Karpas-422 (cell line): ENCODE measurements at regions not wholly inside any gene's neighbourhood (a gene's known extent, or its start where the extent isn't known, plus 50 kb on each side); places are given as distances from the start of the nearest gene placed in this dataset.

ENCODE experiments used
- DNase-seq: peaks from one replicate; pipeline ENCODE4 v3.0.0-alpha.2; 2015
- H2AFZ ChIP-seq: fragments of 200-600 bp; sonication (generic); 2 replicates; pipeline ENCODE4 v1.6.1; 2014; ENCODE audit warnings: antibody characterized with exemption, low read length, mixed read lengths
- H3K27ac ChIP-seq: fragments of 200-600 bp; sonication (generic); 2 replicates; pipeline ENCODE4 v1.5.1; 2014; ENCODE audit warnings: mild to moderate bottlenecking, low read length, moderate library complexity
- H3K27me3 ChIP-seq: fragments of 200-600 bp; sonication (generic); 2 replicates; pipeline ENCODE4 v1.6.1; 2014; ENCODE audit warnings: low read length, mixed read lengths
- H3K36me3 ChIP-seq: fragments of 200-600 bp; sonication (generic); 2 replicates; pipeline ENCODE4 v1.6.1; 2014; ENCODE audit warnings: low read length, mixed read lengths; ENCODE audit not compliant: insufficient read depth
- H3K4me1 ChIP-seq: fragments of 200-600 bp; sonication (generic); 2 replicates; pipeline ENCODE4 v1.6.1; 2014; ENCODE audit warnings: mild to moderate bottlenecking, low read length, mixed read lengths
- H3K4me2 ChIP-seq: fragments of 200-600 bp; sonication (generic); 2 replicates; pipeline ENCODE4 v1.6.1; 2014; ENCODE audit warnings: low read length, low read depth, mild to moderate bottlenecking; ENCODE audit not compliant: poor library complexity, severe bottlenecking
- H3K4me3 ChIP-seq: fragments of 200-600 bp; sonication (generic); 2 replicates; pipeline ENCODE4 v1.5.1; 2014; ENCODE audit warnings: mild to moderate bottlenecking, antibody characterized with exemption, low read length, mixed read lengths
- H3K79me2 ChIP-seq: fragments of 200-600 bp; sonication (generic); 2 replicates; pipeline ENCODE4 v1.6.1; 2014; ENCODE audit warnings: mild to moderate bottlenecking, low read length, mixed read lengths
- H3K9ac ChIP-seq: fragments of 200-600 bp; sonication (generic); 2 replicates; pipeline ENCODE4 v1.6.0; 2014; ENCODE audit warnings: low read length
- H3K9me2 ChIP-seq: fragments of 200-600 bp; sonication (generic), shearing (Covaris generic); replicated peaks from 2 replicates; pipeline ENCODE4 v1.6.0; 2014; ENCODE audit warnings: mild to moderate bottlenecking, low read length, moderate library complexity; ENCODE audit not compliant: insufficient read depth
- H3K9me3 ChIP-seq: fragments of 300-700, 200-600 bp; sonication (generic); 2 replicates; pipeline ENCODE4 v1.6.1; 2014; ENCODE audit warnings: low read length, mixed read lengths
- H4K20me1 ChIP-seq: fragments of 200-600 bp; sonication (generic); 2 replicates; pipeline ENCODE4 v1.6.1; 2014; ENCODE audit warnings: mild to moderate bottlenecking, antibody characterized with exemption, low read length, low read depth; ENCODE audit not compliant: insufficient read depth

GRCh38 chr6:6772751-6773150 is 184.2 kb downstream of the LY86 start:
- no peak for DNase-seq
- H3K4me1 ChIP-seq = no peaks in the 10 kb centered on the region
- no peak overlapping the region for H3K4me3 ChIP-seq
- no peak overlapping the region for H3K4me2 ChIP-seq
- H2AFZ ChIP-seq = no peak overlapping the region
- no peaks in the 10 kb centered on the region for H3K79me2 ChIP-seq
- no peaks in the 10 kb centered on the region for H3K9me3 ChIP-seq
- H3K27ac ChIP-seq = no peak overlapping the region
- H3K9ac ChIP-seq = no peak overlapping the region
- H3K9me2 ChIP-seq = no peaks in the 10 kb centered on the region
- H3K36me3 ChIP-seq = no peaks in the 10 kb centered on the region
- no peaks in the 10 kb centered on the region for H4K20me1 ChIP-seq
- H3K27me3 ChIP-seq = no peaks in the 10 kb centered on the region

GRCh38 chr6:6775074-6775473 is 186.6 kb downstream of the LY86 start:
- no peaks in the 10 kb centered on the region for H3K9me2 ChIP-seq
- no peak overlapping the region for H3K4me2 ChIP-seq
- H3K4me3 ChIP-seq = no peak overlapping the region
- no peak overlapping the region for H3K27ac ChIP-seq
- no peaks in the 10 kb centered on the region for H3K27me3 ChIP-seq
- no peak overlapping the region for H2AFZ ChIP-seq
- H3K79me2 ChIP-seq = no peaks in the 10 kb centered on the region
- H4K20me1 ChIP-seq = no peaks in the 10 kb centered on the region
- no peak for DNase-seq
- H3K9ac ChIP-seq = no peak overlapping the region
- no peaks in the 10 kb centered on the region for H3K36me3 ChIP-seq
- H3K4me1 ChIP-seq = no peaks in the 10 kb centered on the region
- no peaks in the 10 kb centered on the region for H3K9me3 ChIP-seq

GRCh38 chr6:6780231-6780630 is 191.7 kb downstream of the LY86 start:
- no peak for DNase-seq
- H3K9me2 ChIP-seq = no peaks in the 10 kb centered on the region
- H4K20me1 ChIP-seq = no peaks in the 10 kb centered on the region
- H3K9me3 ChIP-seq = no peaks in the 10 kb centered on the region
- no peak overlapping the region for H2AFZ ChIP-seq
- H3K4me1 ChIP-seq = no peaks in the 10 kb centered on the region
- no peak overlapping the region for H3K4me3 ChIP-seq
- H3K27ac ChIP-seq = no peak overlapping the region
- no peak overlapping the region for H3K4me2 ChIP-seq
- H3K9ac ChIP-seq = no peak overlapping the region
- no peaks in the 10 kb centered on the region for H3K36me3 ChIP-seq
- no peaks in the 10 kb centered on the region for H3K27me3 ChIP-seq
- H3K79me2 ChIP-seq = no peaks in the 10 kb centered on the region

GRCh38 chr6:6781172-6781872 is 192.8 kb downstream of the LY86 start:
- Histone ChIP-seq H3K9me2 (no peaks in the 10 kb centered on the region), H3K4me3 (no peak overlapping the region), H3K36me3 (no peaks in the 10 kb centered on the region), H3K27me3 (no peaks in the 10 kb centered on the region), H3K9ac (no peak overlapping the region), H3K9me3 (no peaks in the 10 kb centered on the region), H4K20me1 (no peaks in the 10 kb centered on the region), H3K4me2 (no peak overlapping the region), H3K79me2 (no peaks in the 10 kb centered on the region), H3K27ac (no peak overlapping the region), H3K4me1 (no peaks in the 10 kb centered on the region), H2AFZ (no peak overlapping the region)
- DNase-seq = no peak

- H3K9me3 ChIP-seq = no peaks in the 10 kb centered on the region
- no peaks in the 10 kb centered on the region for H4K20me1 ChIP-seq
- H3K9me2 ChIP-seq = no peaks in the 10 kb centered on the region
- H3K36me3 ChIP-seq = no peaks in the 10 kb centered on the region
- H3K4me3 ChIP-seq = no peak overlapping the region
- H3K79me2 ChIP-seq = no peaks in the 10 kb centered on the region
- no peak overlapping the region for H2AFZ ChIP-seq
- DNase-seq = no peak
- H3K27ac ChIP-seq = no peak overlapping the region
- H3K27me3 ChIP-seq = no peaks in the 10 kb centered on the region
- H3K9ac ChIP-seq = no peak overlapping the region
- no peak overlapping the region for H3K4me2 ChIP-seq
- H3K4me1 ChIP-seq = no peaks in the 10 kb centered on the region
Observed at GRCh38 chr6:6781873-6782227, 193.3 kb downstream of the LY86 start.

- Histone ChIP-seq H3K4me1 (no peaks in the 10 kb centered on the region), H3K27me3 (no peaks in the 10 kb centered on the region), H3K4me2 (no peak overlapping the region), H4K20me1 (no peaks in the 10 kb centered on the region), H3K9me3 (no peaks in the 10 kb centered on the region), H3K27ac (no peak overlapping the region), H3K36me3 (no peaks in the 10 kb centered on the region), H3K4me3 (no peak overlapping the region), H3K9ac (no peak overlapping the region), H2AFZ (no peak overlapping the region), H3K79me2 (no peaks in the 10 kb centered on the region), H3K9me2 (no peaks in the 10 kb centered on the region)
- DNase-seq = no peak
Observed at GRCh38 chr6:6783721-6784120, 195.2 kb downstream of the LY86 start.

- Histone ChIP-seq H3K27ac (no peak overlapping the region), H3K4me2 (no peak overlapping the region), H3K4me1 (no peaks in the 10 kb centered on the region), H3K27me3 (no peaks in the 10 kb centered on the region), H3K9me2 (no peaks in the 10 kb centered on the region), H3K79me2 (no peaks in the 10 kb centered on the region), H3K9me3 (no peaks in the 10 kb centered on the region), H2AFZ (no peak overlapping the region), H3K36me3 (no peaks in the 10 kb centered on the region), H3K9ac (no peak overlapping the region), H3K4me3 (no peak overlapping the region), H4K20me1 (no peaks in the 10 kb centered on the region)
- DNase-seq = no peak
Observed at GRCh38 chr6:6784514-6785162, 196.1 kb downstream of the LY86 start.

GRCh38 chr6:6785163-6785521 is 196.6 kb downstream of the LY86 start:
- H3K9me3 ChIP-seq = no peaks in the 10 kb centered on the region
- no peak overlapping the region for H3K9ac ChIP-seq
- no peak overlapping the region for H2AFZ ChIP-seq
- H3K27ac ChIP-seq = no peak overlapping the region
- no peaks in the 10 kb centered on the region for H3K36me3 ChIP-seq
- no peaks in the 10 kb centered on the region for H3K79me2 ChIP-seq
- no peak overlapping the region for H3K4me2 ChIP-seq
- no peak for DNase-seq
- no peaks in the 10 kb centered on the region for H4K20me1 ChIP-seq
- H3K27me3 ChIP-seq = no peaks in the 10 kb centered on the region
- no peak overlapping the region for H3K4me3 ChIP-seq
- no peaks in the 10 kb centered on the region for H3K9me2 ChIP-seq
- H3K4me1 ChIP-seq = no peaks in the 10 kb centered on the region
